ENCODE measurements at regions not wholly inside any gene's neighbourhood (a gene's known extent, or its start where the extent isn't known, plus 50 kb on each side); places are given as distances from the start of the nearest gene placed in this dataset.
A peak's percentile ranks its signal among the peaks of the same experiment; 100 is the strongest.
"Not testable (repeated sequence)": the region's sequence is repeated elsewhere in the genome, so short reads cannot be mapped to it uniquely, and the experiment has no call there.

- H3K27ac Mint-ChIP-seq (ENCODE audit: unreplicated experiment), result peak overlapping the region; percentile 13
- H3K9me3 Mint-ChIP-seq (ENCODE audit: unreplicated experiment), result peaks cover 4% of the 10 kb centered on the region
- H3K36me3 Mint-ChIP-seq (ENCODE audit: unreplicated experiment), result peaks cover 23% of the 10 kb centered on the region
- no peak for DNase-seq (ENCODE audit: extremely low spot score, unreplicated experiment)
- no peaks in the 10 kb centered on the region for H3K27me3 Mint-ChIP-seq (ENCODE audit: unreplicated experiment)
- TF ChIP-seq, protein P1, sequence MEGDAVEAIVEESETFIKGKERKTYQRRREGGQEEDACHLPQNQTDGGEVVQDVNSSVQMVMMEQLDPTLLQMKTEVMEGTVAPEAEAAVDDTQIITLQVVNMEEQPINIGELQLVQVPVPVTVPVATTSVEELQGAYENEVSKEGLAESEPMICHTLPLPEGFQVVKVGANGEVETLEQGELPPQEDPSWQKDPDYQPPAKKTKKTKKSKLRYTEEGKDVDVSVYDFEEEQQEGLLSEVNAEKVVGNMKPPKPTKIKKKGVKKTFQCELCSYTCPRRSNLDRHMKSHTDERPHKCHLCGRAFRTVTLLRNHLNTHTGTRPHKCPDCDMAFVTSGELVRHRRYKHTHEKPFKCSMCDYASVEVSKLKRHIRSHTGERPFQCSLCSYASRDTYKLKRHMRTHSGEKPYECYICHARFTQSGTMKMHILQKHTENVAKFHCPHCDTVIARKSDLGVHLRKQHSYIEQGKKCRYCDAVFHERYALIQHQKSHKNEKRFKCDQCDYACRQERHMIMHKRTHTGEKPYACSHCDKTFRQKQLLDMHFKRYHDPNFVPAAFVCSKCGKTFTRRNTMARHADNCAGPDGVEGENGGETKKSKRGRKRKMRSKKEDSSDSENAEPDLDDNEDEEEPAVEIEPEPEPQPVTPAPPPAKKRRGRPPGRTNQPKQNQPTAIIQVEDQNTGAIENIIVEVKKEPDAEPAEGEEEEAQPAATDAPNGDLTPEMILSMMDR (IDR thresholded peaks at IDR 0.05), result no peak
- no peak overlapping the region for H3K4me3 Mint-ChIP-seq (ENCODE audit: unreplicated experiment)
- peaks cover 35% of the 10 kb centered on the region for H3K4me1 Mint-ChIP-seq (ENCODE audit: unreplicated experiment)
Measured at GRCh38 chr12:46477541-46477940, 105.0 kb upstream of the SLC38A2 start.

GRCh38 chr12:46475972-46476645 lies 103.5 kb upstream of the SLC38A2 start:
- no peak for DNase-seq (ENCODE audit: extremely low spot score, unreplicated experiment)
- Mint-ChIP-seq H3K27ac (ENCODE audit: unreplicated experiment) (no peak overlapping the region), H3K4me3 (ENCODE audit: unreplicated experiment) (no peak overlapping the region), H3K4me1 (ENCODE audit: unreplicated experiment) (peaks cover 42% of the 10 kb centered on the region), H3K27me3 (ENCODE audit: unreplicated experiment) (no peaks in the 10 kb centered on the region), H3K9me3 (ENCODE audit: unreplicated experiment) (no peaks in the 10 kb centered on the region), H3K36me3 (ENCODE audit: unreplicated experiment) (peaks cover 16% of the 10 kb centered on the region)
- TF ChIP-seq, protein P1 (IDR thresholded peaks at IDR 0.05), result no peak

GRCh38 chr12:46474385-46474784 lies 101.8 kb upstream of the SLC38A2 start:
- not testable (repeated sequence) for DNase-seq (ENCODE audit: extremely low spot score, unreplicated experiment); H3K4me3 Mint-ChIP-seq (ENCODE audit: unreplicated experiment); H3K9me3 Mint-ChIP-seq (ENCODE audit: unreplicated experiment); H3K36me3 Mint-ChIP-seq (ENCODE audit: unreplicated experiment); H3K27me3 Mint-ChIP-seq (ENCODE audit: unreplicated experiment)
- peak overlapping the region; percentile 83 for H3K27ac Mint-ChIP-seq (ENCODE audit: unreplicated experiment)
- H3K4me1 Mint-ChIP-seq (ENCODE audit: unreplicated experiment), result peaks cover 52% of the 10 kb centered on the region

- TF ChIP-seq, protein P1 (IDR thresholded peaks at IDR 0.05), result no peak
- H3K4me1 Mint-ChIP-seq (ENCODE audit: unreplicated experiment), result peaks cover 52% of the 10 kb centered on the region
- H3K9me3 Mint-ChIP-seq (ENCODE audit: unreplicated experiment), result no peaks in the 10 kb centered on the region
- no peaks in the 10 kb centered on the region for H3K27me3 Mint-ChIP-seq (ENCODE audit: unreplicated experiment)
- DNase-seq (ENCODE audit: extremely low spot score, unreplicated experiment), result peak; percentile 85
- H3K36me3 Mint-ChIP-seq (ENCODE audit: unreplicated experiment), result peaks cover 8% of the 10 kb centered on the region
- peak overlapping the region; percentile 83 for H3K27ac Mint-ChIP-seq (ENCODE audit: unreplicated experiment)
- H3K4me3 Mint-ChIP-seq (ENCODE audit: unreplicated experiment), result no peak overlapping the region
Measured at GRCh38 chr12:46473634-46474329, 101.2 kb upstream of the SLC38A2 start.

DNA sequence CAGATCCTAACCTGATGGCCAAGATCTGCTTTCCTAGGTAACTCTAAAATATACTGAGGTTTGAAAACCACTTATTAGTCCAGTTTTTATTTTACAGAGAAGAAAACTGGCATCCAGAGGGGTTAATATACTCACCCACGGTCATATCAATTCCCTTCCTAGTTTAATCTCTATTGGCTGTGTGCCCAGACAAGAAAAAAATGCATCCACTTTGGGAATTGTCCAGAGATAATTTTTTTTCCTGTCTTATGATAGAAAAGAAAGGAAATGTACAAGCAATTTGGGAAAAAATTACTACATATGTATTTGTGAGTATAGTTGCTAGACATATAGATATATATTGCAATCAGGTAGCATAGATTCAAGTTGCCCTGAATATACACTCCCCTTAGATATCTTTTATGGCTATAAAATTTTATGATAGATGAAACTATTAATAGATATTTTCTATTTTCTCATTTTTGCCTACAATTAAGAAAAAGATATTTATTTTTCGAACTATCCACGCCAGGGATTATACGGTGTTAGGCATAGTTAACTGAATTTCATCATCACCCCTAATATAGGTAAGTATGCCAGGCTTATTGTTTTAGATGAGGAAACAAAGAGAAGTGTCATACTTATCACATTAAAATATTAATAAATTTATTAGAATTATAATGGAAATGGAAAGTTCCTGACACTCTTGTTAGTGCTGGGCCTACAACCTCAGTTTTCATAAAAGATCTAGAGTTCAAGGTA lies 100.5 kb upstream of the SLC38A2 start:
- Mint-ChIP-seq H3K9me3 (ENCODE audit: unreplicated experiment) (no peaks in the 10 kb centered on the region), H3K4me1 (ENCODE audit: unreplicated experiment) (peaks cover 56% of the 10 kb centered on the region), H3K27me3 (ENCODE audit: unreplicated experiment) (no peaks in the 10 kb centered on the region), H3K4me3 (ENCODE audit: unreplicated experiment) (no peak overlapping the region), H3K36me3 (ENCODE audit: unreplicated experiment) (peaks cover 7% of the 10 kb centered on the region), H3K27ac (ENCODE audit: unreplicated experiment) (peak overlapping the region; percentile 83)
- no peak for DNase-seq (ENCODE audit: extremely low spot score, unreplicated experiment)
- TF ChIP-seq, protein P1 (IDR thresholded peaks at IDR 0.05), result no peak
